Stimulated activated CD8-positive, alpha-beta memory T cell treated with anti-CD3 and anti-CD28 coated beads, Interleukin-4, amount 100 ng/mL, for 24 hours (primary cell): ENCODE measurements at regions not wholly inside any gene's neighbourhood (a gene's known extent, or its start where the extent isn't known, plus 50 kb on each side); places are given as distances from the start of the nearest gene placed in this dataset.

Experiments
- DNase-seq: peaks from one replicate; pipeline ENCODE4 v3.0.0-alpha.2; 2020; ENCODE audit warnings: low read depth

DNA sequence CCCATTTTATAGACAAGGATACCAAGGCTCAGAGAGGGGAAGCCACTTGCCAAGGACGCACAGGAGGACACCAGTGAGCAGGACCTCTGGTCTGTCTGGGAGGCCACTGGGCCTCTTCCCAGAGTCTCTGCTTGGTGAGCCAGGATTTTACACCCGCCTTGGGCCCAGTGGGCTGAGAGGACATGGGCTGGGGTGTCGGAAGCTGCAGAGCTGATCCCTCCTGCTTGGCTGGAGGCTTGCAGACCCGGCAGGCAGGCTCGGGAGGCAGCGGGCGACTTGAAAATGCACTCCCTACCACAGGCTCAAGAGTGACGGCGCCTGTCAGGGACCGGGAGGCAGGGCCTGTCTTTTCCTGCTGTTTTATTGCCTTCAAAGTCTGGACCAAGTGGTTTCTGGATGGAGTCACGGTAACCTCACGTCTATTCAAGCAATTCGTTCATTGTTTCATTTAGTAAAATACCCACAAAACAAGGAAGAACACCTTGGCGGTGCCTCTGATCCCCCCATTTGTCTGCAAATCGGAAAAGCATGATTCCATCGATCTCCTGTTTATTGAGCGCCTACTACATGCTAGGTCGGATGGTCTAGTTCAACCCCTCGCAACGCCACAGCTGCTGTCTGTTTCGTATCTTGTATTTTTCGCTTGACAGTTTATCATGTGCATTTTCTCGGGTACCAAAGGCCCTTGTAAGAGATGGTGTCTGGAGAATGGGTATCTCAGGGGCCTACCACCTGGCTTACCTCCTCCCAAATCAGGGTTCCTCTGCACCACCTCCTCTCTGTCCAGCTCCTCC lies 108.1 kb upstream of the IER5L start:
- DNase-seq, result no peak

DNA sequence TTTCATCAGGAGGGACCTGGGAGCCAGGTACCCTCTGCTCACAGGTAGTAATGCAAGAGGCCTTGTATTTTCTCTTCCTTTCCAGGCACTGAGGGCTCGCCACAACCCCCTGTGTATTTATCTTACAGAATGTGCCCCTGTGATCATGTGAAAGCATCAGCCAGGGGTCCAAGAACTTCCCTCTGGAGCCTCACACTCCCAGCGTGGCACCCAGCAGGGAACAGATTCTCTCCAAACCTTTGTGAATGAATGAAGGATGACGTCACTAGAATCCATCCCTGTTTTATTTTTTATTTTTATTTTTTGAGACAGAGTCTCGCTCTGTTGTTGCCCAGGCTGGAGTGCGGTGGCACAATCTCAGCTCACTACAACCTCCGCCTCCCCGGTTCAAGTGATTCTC lies 107.3 kb upstream of the IER5L start:
- no peak for DNase-seq

DNA sequence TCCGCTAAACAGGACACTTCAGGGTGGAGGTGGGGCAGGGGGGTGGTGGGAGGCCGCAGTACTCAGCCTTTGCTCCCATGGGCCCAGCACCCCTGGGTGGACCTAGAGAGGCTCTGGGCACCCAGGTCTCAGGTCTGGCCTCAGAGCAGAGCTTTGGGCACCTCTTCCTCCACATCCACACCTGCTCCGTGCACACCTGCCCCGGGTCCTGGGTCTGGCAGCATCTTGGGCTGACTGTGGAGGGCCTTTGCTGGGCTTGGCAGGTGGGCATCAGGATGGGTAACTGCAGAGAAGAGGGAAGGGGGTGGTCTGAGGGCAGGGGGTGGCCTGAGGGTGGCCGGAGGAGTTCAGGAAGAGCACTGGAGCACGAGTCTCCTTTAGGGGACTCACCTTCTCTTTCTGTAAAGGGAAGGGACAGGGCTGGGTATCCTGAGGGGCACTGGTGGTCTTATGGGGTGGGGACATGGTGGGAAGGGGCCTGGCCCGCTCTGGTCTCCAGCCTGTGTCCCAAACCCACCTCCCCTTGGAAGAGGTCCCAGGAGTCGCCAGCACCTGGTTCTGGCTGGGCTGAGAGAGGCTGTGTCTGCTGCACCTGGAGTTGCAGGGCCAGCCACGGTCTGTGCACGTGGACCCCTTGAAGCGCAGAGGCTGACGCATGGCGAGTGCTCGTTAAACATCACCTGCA lies 106.7 kb upstream of the IER5L start:
- no peak for DNase-seq

DNA sequence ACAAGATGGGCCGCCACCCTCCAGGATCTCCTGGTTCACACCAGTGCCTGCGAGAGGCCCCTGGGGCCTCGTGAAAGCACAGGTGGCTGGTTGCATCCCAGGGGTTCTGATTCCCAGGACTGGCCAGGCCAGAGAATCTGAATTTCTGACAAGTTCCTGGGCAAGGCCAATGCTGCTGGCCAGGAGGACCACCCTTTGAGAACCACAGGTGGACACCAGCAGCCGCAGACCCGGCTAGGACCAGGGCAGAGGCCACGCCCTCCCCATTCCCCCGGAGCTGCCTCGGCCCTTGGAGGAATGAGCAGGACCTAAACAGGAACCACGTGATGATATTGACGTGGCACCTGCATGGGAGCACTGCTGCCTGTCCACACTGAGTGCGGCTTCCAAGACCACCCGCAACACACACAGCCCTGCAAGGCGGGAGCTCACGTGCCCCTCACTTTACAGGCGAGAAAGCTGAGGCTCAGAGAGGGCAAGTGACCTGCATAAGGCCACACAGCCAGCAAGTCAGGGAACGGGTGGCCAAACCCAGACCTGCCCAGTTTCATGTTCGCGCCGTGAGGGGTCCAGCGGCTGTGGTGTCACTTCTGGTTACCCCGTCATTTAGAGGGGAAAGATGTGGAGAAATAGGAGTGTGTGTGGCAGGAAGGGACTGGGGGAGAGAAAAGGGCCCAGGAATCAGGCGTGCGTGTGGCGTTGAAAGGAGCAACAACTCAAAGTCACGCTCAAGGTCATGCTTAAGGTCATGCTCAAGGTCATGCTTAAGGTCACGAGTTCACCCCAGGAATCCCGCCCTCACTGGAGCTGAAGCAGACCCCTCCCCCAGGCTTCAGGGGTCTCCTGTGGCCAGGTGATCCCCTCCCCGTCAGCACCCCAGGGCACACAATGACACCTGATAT lies 105.9 kb upstream of the IER5L start:
- DNase-seq, result no peak

DNA sequence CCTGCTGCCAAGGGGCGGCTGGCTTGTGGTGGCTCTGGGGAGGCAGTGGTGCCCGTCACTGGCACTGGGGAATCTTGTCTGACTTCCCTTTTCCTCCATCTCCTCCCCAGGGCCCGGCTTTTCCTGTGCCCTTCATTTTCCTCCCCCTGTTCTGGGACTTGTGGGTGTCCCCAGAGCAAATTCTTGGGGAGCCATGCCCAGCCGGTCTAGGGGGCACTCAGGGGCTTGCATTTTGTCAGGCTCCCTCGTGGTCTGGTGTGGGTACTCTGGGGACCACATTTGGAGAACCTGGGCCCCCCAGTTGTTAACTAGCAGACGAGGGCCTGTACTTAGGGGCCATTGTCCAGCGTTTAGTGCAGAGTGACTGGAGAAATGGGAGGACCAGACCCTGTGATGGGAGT lies 105.2 kb upstream of the IER5L start:
- DNase-seq, result no peak

DNA sequence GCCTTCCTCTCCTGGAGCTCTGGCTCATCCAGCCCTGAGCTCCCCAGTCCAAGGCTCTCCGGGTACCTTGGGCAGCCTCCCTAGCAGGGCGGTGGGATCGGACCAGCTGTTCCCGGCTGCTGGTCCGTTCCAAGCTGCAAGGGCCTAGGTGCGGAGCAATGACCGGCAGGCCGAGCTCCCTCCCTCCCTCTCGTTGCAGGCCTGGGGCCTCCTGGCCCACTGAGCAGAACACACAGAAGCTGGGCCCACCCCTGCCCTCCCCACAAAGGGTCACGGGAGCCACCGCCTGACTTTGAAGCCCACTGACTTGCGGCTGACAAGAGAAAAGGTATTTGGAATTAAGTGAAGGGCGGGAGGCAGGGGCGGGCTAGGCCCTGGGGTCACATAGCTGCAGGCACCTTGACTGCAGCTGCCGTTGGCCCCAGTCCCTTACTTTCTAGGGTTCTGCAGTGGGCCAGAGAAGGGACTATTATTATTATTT lies 104.7 kb upstream of the IER5L start:
- no peak for DNase-seq

DNA sequence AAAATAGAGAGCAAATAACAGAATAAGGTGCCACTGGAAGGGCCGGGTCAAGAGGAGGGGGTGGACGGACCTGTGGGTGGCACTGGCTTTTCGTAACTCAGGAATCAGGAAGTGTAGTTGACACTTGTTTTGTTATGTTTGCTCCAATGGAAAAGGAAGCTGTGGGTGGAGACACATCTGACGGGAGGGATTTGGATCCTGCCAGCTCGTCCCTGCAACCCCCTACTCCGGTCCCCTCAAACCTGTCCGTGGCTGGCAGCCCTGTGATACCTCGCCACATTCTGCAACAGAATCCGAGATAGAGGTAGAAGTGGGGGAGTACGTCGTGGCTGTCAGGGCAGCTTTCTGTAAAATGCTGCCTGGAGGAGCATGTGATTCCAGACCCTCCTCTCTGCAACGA lies 104.2 kb upstream of the IER5L start:
- no peak for DNase-seq

DNA sequence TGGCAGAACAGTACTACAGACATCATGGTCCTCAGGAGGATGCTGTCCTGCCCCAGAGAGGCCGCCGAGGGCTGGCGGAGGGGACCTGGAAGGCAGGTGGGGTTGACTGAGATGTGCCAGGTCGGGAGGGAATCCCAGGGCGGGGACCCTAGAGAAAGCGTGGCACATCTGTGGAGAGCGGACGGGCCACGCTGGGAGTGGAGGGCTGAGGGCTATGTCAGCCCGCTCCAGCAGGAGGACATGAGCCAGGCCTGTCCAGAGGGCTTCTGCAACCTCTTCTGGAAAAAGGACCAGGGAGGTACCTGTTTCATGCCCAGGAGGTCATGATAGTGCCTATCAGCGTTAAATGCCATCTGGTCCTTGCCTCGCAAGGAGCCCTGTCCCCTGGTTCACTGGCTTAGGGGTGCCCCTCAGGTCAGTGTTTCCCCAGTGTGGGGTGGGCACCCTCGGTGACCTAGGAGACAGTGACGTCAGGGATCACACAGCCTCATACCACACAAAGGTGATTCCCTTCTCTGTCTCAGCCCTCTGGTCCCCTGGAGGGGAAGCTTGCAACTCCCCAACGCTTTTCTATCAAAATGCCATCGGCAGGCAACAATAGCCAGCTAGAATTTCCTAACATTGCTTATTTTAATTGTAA lies 103.6 kb upstream of the IER5L start:
- no peak for DNase-seq

DNA sequence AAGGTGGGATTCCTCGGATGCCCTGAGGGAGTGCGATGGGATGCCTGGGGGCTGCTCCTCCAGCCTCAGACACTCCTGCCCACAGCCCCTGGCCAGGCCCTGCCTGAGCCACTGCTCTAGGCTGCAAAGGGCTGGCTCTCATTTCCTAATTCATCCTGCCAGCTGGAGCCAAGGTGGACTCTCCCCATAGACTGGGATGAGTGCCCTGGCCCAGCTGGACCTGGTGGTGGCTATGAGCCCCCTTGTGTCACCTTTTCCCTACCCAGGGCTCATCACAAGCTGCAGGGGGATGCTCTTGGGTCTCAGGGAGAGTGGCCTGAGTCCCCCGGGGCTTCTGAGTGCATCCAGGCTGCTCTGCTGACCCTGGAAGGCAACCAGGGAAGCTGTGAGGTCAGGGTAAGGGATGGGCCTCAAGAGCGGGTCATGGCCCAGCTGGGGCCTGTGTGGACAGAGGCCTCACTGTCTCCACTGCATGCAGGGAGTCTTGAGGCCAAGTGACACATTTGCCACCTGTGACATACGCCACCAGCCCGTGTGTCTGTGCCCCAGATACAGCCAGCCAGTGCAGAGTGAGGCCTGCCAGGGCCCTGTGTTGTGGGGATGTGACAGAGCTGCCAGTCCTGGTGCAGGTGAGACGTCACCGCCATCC lies 102.7 kb upstream of the IER5L start:
- no peak for DNase-seq

DNA sequence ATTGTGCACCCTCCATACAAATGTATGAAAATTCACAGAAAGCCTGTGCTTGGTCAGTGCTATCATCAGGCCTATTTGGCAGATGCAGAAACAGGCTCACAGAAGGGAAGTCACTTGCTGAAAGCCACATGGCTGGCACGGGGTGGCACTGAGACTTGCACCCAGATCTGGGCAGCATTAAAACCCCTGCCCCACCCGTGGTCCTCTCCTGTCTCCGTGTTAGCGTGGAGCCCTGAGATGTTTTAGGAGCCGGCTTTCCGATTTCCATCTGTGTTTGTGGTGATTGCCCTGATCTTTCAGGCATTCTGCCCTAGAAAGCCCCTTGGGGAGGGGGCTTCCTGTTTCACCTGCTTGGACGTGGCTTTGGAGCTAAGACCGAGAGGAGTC lies 102.2 kb upstream of the IER5L start:
- DNase-seq, result no peak

DNA sequence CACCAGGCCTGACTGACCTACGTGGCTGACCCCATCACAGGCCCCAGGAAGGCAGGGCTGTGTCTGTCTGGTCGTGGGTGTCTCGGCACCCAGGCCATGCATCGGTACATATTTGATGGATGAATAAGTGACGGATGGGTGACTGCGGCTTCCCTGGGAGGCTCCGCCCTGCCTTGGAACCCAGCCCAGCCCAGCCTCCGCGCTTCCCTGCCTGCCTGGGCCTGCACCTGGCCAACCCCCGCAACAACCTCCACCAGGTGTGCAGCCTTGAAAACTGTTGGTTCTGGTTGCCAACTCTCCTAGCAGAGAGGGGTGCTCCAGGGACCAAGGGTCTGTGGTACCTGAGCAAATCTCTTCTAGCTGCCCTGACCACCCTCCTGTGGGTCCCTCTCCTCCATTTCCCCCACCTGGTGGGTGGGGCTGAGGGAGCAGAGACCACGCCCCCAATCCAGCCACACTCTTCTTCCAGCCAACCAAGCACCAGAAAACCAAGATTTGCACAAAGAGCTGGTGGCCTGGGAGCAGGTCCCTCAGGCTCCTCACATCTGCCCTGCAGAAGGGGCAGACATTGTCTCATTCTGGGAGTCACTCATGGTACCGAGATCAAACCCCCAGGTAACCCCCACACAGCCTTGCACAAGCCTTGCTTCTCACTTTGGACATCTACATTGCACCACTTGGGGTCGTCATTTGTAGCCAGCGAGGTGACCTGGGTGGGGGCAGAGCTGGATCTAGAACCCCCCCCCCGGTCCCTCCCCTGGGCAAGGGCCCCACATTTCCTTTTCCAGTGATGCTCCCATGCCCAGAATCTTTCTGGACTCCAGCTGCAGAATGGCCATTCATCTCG lies 100.6 kb upstream of the IER5L start:
- no peak for DNase-seq

DNA sequence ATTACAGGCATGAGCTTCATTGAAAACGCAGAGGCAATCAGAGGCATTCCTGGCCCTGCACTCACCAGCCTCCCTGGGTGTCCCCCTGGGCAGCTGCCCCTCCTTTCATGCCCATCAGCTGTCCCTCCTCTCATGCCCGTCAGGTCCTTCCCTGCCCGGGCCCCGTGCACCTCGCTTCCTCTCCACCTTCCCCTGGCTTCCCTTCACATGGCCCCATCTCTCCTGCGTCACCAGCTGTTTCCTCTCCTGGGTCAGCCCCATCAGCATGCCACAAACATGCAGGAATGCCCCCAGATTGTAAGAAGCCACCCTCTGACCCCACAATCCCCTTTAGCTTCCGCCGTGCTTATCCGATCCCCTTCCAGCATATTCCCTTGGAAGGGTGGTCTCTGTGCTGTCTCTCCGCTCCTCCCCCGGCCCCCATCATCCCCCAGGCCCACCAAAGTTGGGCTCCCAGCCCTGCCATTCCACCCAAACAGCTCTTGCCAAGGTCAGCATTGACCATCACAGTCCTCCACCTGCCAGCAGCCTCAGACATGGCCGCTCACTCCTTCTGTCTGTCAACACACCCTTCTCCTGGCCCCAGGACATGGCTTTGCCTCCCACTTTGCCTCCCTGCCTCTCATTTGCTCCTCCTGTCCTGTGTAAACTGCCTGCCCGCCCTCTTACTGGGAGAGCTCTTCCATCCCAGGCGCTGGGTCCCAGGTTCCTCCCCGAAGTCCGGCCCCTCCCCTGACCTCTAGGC lies 98.6 kb upstream of the IER5L start:
- no peak for DNase-seq

DNA sequence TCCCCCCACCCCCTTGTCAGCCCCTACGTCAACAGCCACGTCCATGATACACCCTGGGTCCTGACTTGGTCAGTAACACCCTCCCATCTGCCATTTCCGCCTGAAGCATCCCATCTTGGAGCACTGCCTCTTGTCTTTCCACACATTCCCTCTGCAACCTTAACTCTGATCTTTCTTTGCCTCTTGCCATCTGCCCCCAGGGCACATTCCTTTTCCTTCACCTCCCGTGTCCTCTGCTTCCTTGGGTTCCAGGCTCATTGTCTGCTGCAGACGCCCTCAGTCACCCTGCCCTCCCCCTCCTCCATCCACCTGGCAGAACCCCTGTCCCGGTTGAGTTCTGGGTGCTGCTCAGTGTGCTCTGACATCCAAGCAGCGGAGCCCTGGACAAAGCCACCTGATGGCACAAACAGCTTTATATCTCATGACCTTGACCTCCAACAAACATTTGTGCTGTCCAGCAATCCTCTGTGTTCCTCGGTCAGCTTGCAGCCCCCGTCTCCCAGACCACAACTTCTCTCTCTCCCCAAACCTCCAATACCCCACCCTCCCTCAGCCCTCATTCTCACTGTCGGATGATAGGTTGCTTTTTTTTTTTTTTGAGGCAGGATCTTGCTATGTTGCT lies 97.7 kb upstream of the IER5L start:
- no peak for DNase-seq

DNA sequence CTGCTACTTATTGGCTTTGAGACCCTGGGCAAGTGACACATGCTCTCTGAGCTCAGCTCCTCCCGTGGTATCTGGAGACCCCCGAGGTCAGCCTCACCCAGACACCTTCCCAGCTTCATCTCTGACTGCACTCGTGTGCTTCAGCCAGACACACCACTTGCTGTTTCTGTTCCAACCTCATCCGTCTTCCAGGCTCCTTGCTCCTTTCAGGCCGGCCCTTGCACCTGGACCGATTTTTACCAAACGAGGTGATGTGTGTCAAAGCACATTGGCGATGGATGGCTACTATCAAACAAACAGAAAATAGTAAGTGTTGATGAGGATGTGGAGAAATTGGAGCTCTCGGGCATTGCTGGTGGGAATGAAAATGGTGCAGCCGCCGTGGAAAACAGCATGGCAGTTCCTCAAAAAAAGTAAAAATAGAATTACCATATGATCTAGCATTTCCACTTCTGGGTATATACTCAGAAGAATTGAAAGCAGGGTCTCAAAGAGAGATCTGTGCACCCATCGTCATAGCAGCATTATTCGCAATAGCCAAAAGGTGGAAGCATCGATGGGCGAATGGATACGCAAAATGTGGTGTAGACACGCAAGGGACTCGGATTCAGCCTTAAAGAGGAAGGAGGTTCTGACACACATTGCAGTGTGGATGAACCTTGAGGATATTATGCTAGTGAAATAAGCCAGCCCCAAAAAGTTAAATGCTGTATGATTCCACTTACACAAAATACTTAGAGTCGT lies 96.1 kb upstream of the IER5L start:
- no peak for DNase-seq

DNA sequence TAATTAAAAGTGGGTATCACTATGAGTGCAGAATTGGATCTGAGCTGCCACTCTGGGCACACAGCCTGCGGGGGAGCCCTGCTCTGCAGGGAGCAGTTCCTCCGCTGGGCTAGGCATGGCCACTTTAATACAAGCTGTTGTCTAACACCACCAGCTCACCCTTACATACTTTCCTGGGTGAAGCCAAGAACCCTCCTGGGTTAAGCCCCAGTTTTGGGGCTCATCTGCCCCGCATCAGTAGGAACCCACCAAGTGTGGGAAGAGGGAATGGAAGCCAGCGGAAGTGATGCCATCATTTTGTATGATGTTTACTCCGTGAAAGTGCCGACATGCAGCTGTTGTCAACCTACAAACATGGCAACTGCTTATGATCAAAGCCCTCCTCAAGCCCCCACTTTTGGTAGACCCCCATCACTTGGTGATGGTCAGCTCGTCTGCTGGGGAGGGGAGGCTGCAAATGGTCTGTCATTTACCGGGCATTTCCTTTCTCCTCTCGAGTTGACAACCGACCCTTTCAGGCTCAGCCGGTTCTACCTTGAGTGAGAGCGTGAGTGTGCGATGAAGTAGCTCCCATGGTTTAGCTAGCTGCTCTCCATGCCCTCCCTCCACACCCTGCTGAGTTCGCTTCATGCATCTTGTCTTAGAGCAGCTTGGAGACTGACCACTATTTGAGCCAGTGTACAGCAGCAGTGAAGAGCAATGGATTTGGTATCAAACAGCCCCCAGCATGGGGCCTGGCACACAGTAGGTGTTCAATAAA lies 95.3 kb upstream of the IER5L start:
- no peak for DNase-seq

DNA sequence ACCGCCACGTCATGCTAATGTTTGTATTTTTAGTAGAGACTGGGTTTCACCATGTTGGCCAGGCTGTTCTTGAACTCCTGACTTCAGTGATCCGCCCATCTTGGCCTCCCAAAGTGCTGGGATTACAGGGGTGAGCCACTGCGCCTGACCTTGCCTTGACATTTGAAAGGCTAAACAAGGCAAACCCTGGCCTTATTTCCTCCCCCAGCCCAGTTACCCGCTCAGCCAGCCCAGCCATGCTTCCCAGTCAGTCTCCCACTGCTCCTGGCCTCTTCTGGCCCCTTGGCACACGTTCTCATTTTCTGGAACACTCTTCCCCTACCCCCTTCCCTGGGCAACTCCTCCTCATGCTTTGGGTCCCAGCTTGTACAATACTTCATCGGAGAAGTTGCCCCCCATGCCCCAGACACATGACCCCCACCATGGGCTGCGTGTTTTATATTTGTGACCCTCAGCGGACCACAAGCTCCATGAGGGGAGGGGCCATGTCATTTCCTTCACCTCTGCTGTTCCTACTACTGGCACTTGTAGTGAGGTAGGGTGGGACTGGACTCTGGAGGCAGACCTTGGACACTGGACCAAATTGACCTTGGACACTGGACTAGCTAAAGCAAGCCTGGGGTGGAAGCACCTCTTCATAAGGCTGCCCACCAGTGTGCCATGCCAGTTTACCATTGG lies 94.4 kb upstream of the IER5L start:
- no peak for DNase-seq

DNA sequence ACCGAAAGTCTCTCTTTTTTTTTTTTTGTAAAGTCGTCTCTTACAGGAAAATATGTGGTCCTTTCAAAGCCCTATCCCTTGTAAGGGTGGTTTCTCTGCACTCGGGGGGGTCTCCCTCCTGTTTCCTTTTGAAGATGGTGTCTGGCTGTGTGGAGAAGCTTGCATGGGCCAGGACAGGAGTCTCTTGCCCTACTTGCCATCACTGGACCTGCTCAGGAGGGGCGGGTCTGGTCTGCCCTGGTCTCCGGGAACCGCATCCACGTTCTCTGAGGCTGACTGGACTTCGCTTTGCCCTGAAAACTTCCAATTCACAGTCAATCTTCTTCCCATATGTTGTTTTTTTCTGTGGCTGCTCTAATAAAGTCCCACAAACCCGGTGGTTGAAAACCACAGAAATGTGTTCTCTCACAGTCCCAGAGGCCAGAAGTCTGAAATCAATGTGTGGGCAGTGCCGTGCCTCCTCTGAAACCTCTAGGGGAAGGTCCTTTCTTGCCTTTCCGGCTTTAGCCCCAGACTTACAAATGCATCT lies 92.9 kb upstream of the IER5L start:
- no peak for DNase-seq
